ENCODE measurements at regions not wholly inside any gene's neighbourhood (a gene's known extent, or its start where the extent isn't known, plus 50 kb on each side); places are given as distances from the start of the nearest gene placed in this dataset.

DNA sequence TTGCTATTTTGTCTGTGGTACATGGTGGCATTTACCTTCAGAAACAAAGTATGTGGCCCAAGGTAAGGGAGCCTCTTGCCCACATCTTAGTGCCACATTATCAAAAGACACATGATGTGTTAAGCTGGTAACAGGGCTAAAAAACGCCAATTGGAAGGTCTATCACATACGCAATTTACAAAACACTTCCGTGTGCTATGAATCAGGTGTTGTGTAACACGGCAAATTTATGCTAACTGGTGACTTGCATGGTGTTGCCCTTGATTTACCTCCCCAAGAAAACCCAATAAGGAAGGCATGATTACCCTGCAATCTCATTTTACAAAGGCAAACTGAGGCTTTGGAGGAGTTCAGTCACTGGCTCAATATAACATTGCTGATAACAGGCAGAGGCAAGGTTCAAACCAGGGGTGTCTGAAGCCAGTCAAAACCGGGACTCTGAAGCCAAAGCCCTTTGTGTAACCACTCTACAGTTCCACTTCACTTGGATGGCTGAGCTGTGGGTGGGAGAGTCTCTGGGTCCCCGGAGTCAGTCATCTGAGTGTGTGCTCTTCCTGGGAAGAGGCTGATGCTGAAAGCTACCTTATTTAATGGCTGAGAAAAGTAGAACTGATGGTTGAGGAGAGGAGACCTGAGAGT is 103.9 kb upstream of the BCL6 start:
- Mint-ChIP-seq H3K27me3 (ENCODE audit: insufficient read depth) (no peaks in the 10 kb centered on the region; the same call in none of the 2 replicates), H3K36me3 (ENCODE audit: low read depth) (peaks cover 11% of the 10 kb centered on the region), H3K27ac (no peak overlapping the region), H3K4me1 (ENCODE audit: low read depth) (peaks cover 6% of the 10 kb centered on the region; the same call in 1 of the 2 replicates), H3K4me3 (no peak overlapping the region), H3K9me3 (peaks cover 17% of the 10 kb centered on the region; the same call in 1 of the 2 replicates)
- no peak for DNase-seq
- TF ChIP-seq, protein P1, sequence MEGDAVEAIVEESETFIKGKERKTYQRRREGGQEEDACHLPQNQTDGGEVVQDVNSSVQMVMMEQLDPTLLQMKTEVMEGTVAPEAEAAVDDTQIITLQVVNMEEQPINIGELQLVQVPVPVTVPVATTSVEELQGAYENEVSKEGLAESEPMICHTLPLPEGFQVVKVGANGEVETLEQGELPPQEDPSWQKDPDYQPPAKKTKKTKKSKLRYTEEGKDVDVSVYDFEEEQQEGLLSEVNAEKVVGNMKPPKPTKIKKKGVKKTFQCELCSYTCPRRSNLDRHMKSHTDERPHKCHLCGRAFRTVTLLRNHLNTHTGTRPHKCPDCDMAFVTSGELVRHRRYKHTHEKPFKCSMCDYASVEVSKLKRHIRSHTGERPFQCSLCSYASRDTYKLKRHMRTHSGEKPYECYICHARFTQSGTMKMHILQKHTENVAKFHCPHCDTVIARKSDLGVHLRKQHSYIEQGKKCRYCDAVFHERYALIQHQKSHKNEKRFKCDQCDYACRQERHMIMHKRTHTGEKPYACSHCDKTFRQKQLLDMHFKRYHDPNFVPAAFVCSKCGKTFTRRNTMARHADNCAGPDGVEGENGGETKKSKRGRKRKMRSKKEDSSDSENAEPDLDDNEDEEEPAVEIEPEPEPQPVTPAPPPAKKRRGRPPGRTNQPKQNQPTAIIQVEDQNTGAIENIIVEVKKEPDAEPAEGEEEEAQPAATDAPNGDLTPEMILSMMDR (IDR thresholded peaks at IDR 0.05) = no peak

DNA sequence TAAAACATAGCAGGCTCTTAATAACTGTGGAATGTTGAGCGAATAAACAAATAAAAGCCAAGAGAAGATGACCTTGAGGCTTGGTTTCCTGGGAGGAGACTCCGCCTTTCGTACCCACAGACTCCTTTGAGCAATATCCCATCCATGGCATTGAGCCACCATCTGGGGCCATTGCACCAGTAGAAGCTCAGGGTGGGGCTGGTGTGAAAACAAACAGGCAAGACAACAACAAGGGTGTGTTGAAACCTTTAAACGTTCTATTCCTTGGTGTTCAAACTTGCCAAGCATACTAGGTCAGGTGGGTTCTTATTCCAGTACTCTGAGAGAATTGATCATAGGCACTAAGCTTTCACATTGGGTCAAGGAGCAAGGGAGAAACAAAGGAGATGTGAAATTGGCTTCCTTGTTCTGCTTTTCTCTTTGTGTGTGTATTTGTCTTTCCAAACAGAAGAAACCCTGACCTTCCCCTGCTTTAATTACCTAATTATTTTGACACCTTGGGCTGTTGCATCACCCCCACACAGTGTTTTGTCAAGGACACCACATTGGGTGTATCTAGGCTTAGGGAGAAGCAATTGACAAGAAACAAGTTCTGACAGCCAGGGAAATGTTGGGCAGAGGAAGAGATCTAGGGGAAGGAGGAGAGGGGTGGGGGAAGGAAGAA is 105.1 kb upstream of the BCL6 start:
- H3K9me3 Mint-ChIP-seq = peaks cover 17% of the 10 kb centered on the region; the same call in 1 of the 2 replicates
- no peak overlapping the region for H3K27ac Mint-ChIP-seq
- no peak for DNase-seq
- no peaks in the 10 kb centered on the region; the same call in none of the 2 replicates for H3K27me3 Mint-ChIP-seq (ENCODE audit: insufficient read depth)
- H3K4me3 Mint-ChIP-seq = no peak overlapping the region
- H3K4me1 Mint-ChIP-seq (ENCODE audit: low read depth) = peaks cover 6% of the 10 kb centered on the region; the same call in 1 of the 2 replicates
- TF ChIP-seq, protein P1 (IDR thresholded peaks at IDR 0.05) = no peak
- peaks cover 11% of the 10 kb centered on the region for H3K36me3 Mint-ChIP-seq (ENCODE audit: low read depth)

GRCh38 chr3:187852842-187853730 is 107.8 kb upstream of the BCL6 start:
- TF ChIP-seq, protein P1 (IDR thresholded peaks at IDR 0.05) = no peak
- H3K27ac Mint-ChIP-seq = peak overlapping the region; percentile 38; the same call in 1 of the 2 replicates
- peaks cover 17% of the 10 kb centered on the region; the same call in 1 of the 2 replicates for H3K9me3 Mint-ChIP-seq
- H3K27me3 Mint-ChIP-seq (ENCODE audit: insufficient read depth) = no peaks in the 10 kb centered on the region; the same call in none of the 2 replicates
- no peak for DNase-seq
- peaks cover 6% of the 10 kb centered on the region; the same call in 1 of the 2 replicates for H3K4me1 Mint-ChIP-seq (ENCODE audit: low read depth)
- H3K4me3 Mint-ChIP-seq = no peak overlapping the region
- H3K36me3 Mint-ChIP-seq (ENCODE audit: low read depth) = peaks cover 11% of the 10 kb centered on the region

- Mint-ChIP-seq H3K9me3 (peaks cover 20% of the 10 kb centered on the region; the same call in 1 of the 2 replicates), H3K4me3 (no peak overlapping the region)
Measured at GRCh38 chr3:187855131-187855530, 109.9 kb upstream of the BCL6 start.

GRCh38 chr3:187856555-187856954 is 111.3 kb upstream of the BCL6 start:
- Mint-ChIP-seq H3K4me1 (ENCODE audit: low read depth) (peaks cover 12% of the 10 kb centered on the region; the same call in 1 of the 2 replicates), H3K9me3 (peaks cover 31% of the 10 kb centered on the region), H3K4me3 (no peak overlapping the region), H3K27me3 (ENCODE audit: insufficient read depth) (no peaks in the 10 kb centered on the region), H3K27ac (no peak overlapping the region), H3K36me3 (ENCODE audit: low read depth) (peaks cover 28% of the 10 kb centered on the region)
- no peak for DNase-seq
- TF ChIP-seq, protein P1 (IDR thresholded peaks at IDR 0.05) = no peak

More at GRCh38 chr3:187855131-187855530, 109.9 kb upstream of the BCL6 start:
- H3K36me3 Mint-ChIP-seq (ENCODE audit: low read depth) = peaks cover 13% of the 10 kb centered on the region
- H3K27ac Mint-ChIP-seq = no peak overlapping the region
- no peaks in the 10 kb centered on the region; the same call in 1 of the 2 replicates for H3K27me3 Mint-ChIP-seq (ENCODE audit: insufficient read depth)
- H3K4me1 Mint-ChIP-seq (ENCODE audit: low read depth) = peaks cover 6% of the 10 kb centered on the region; the same call in 1 of the 2 replicates
- TF ChIP-seq, protein P1 (IDR thresholded peaks at IDR 0.05) = no peak
- DNase-seq = no peak
